GM21515 (cell line): ENCODE measurements at regions not wholly inside any gene's neighbourhood (a gene's known extent, or its start where the extent isn't known, plus 50 kb on each side); places are given as distances from the start of the nearest gene placed in this dataset.
A peak's percentile ranks its signal among the peaks of the same experiment; 100 is the strongest.
"Not testable (repeated sequence)": the region's sequence is repeated elsewhere in the genome, so short reads cannot be mapped to it uniquely, and the experiment has no call there.

ENCODE experiments used
- ATAC-seq: cut with Tn5 transposase; IDR thresholded peaks from one replicate; pipeline ENCODE4 v1.9.1; 2021; ENCODE audit not compliant: unreplicated experiment

DNA sequence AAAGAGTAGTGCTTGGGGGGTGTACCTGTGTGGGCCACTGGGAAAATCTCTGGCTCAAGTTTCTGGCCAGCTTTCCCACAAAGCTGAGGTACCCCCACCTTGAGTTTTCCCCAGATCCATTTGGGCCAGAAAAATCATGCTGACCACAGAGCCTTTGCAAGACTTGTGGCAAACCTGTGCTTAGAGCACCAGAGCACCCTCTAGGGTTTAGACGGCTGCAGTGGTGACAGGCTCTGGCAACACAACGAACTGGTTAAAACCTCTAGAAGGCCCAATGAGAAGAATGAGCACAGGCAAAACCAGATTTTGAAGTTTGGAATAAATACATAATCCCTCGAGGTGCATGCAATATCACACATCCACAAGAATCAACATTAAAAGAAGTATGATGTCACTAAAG is 290.7 kb upstream of the FOLH1 start:
- ATAC-seq: no peak

DNA sequence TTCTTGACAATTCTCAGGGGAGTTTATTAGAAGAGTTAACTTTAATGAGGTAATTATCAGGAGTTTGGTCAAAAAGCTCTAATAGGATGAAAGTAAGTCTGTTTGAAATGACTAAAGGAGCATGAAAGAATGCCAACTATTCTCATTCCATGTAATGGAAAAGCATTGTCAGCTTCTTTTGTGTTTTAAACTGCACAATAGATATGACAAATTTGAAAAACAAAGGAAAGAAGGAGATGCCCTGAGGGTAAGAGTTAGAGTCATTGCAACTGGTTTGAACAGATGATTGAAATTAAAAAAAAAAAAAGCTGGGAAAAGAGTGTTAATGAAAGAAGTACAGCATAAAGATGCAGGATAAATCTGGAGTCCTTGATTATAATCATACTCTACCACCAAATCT is 296.8 kb upstream of the FOLH1 start:
- ATAC-seq: no peak

DNA sequence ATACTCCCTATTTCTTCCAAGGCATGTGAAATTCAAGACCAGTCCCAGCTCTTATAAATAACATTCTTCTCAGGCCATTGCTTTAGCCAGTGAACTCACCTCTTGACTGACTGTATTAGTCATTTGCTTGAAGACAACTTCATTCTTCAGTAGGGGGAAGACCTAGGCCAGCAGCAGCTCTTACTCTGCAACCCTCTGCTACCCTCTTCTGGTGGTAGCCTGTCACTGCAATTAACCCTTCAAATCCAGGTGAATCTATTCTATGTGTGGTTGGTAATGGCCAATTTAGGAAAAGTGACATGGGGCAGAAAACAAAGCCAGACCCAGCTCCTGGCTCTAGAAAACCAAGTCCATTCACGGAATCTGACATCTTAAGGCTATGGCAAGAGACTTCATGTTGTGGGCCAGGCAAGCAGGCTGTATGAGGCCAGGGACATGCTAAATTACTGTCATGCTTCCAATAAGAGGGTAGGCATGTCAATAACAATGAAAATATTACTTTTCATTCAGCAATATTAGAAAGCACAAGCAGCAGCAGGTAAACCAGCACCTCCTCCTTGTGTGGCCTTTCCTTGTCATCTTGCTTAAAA is 317.9 kb upstream of the FOLH1 start:
- ATAC-seq: peak; percentile 95

DNA sequence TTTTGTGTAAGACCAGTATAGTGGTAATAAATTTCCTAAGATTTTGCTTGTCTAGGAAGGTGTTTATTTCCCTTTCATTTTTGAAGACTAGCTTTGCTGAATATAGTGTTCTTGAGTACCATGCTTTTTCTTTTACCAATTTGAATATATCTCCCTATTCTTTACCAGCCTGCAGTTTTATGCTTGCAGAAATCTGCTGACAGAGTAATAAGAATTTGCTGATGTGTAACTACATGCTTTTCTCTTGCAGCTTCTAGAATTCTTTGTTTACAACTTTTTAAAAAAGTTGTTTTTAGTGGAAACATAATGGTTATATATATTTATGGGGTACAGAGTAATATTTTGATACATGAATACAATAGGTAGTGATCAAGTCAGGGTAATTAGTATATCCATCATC is 324.8 kb upstream of the FOLH1 start:
- ATAC-seq: no peak

DNA sequence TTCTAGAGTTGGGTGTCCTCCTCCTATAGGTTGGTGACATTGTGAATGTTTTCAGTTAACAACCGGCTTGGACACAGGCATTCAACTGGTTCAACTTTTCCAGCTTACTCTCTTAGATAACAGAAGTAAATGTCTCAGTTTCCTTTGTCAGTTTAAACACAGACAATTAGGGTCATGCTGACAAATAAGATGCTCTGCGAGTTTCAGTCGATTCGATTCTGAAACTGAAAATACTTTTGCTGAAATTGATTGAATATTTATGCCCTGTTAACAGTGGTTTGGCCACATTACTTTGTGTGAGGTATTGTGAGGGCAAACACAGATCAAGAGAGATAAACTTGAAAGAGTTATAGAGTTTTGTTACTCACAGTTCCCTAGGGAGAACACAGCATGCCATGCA is 330.5 kb upstream of the FOLH1 start:
- not testable (repeated sequence) for ATAC-seq

DNA sequence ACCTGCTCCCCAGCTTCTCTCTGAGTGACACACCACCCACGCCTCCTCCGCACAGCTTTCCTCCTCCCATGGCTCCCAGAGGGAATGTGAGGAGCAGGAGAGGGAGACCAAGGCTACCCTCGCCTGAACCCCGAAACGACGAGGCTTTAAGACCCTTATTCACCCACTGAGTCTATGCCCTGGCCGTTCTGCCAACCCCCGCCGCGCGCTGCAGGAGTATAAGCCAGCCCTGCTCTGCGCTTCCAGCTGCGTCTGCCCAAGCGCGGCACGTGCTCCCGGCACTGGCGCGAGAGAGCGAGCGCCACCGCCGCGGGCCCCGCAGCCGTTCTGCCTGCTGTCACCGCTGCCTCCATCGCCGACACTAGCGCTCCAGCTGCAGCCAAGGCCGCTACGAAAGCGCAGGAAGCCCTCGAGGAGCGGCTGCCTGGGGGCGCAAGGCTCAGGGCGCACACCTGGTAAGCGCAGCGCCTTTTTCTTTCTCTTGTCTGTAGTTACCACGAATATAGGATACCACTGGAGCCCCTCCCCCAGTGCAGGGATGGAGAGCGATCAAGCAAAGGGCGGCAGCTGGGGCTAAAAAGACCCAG is 350.0 kb upstream of the FOLH1 start:
- ATAC-seq: not testable (repeated sequence)

DNA sequence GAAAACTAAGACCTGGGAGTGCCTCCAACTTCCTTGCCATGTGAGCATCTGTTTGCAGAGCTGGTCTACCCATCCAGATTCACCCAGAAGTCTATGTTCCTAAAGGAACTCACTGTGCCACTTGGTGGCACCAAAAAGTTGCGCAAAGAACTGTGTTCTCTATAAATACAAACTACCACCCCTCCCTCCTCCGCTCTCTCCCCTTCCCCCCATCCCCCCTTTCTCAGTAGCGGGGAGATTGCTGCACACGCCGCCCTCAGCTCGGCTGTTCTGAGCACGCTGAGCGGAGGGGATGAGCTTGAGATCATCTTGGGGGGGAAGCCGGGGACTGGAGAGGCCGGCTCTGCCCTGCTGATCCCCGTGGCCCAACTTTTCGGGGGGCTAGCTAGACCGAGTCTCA is 352.2 kb upstream of the FOLH1 start:
- not testable (repeated sequence) for ATAC-seq

DNA sequence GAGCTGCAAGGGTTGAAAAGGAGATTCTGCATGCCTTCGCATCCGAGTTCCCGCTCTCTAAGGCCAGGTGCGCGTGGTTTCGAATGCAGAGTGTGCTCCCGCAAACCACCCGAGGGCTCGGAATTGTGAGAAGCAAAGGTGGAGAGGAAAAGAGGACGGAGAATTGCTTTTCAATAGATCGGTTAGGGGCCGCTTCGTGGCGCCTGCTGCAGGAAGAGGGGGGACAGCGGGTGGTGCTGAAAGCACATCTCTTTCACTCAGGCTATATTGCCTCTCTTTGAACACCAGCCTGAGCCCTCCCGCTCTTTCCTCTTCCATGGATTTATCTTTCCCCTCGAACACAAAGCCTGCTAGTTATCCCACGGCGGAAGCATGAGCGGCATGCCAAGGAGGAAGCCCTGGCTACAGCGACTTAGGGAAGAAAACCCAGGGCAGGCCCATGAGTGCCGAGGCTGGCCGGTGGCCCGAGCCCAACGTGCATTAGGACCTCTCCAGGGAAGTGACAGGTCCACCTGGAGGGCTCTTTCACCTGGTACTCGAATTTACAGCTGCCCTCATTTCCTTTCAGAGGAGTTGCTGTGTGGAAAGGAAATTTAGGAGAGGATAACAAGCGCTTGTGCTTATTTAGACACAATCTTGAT is 353.0 kb upstream of the FOLH1 start:
- not testable (repeated sequence) for ATAC-seq

DNA sequence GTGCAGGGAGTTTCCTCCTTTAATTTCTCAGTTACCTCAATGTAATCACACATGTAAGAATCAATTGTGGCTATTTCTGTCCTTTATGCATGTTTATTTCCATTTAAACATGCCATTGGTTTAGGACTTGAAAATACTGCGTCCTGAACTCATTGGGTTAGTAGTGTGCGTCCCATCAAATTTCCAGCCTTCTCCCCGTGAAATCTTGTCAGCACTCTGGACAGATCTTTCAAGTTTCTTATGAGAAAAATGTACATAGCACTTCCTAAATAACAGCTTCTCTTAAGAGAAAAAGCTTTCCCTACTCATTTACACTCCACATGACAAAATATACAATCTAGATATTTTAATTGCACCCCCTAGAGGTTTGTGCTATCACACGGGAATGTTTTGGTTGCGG is 353.9 kb upstream of the FOLH1 start:
- ATAC-seq: not testable (repeated sequence)

DNA sequence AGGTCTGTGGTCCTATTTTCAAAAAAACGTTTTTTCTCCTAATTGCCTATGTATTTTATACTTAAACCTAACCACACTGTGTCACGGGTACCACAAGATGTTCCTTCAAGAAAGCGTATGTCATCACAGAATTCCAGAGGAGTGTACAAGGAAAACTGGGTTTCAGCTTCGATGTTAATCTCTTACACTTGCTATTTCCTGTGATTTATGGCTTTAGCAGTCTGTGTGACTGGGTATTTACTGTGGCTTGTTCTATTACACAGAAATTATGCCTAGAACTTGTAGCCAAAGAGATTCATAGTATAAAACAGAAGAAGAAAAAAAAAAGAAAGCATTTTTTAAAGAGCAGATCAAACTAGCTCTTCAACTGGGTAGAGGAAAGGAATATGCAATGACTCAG is 371.1 kb upstream of the FOLH1 start:
- ATAC-seq: not testable (repeated sequence)

DNA sequence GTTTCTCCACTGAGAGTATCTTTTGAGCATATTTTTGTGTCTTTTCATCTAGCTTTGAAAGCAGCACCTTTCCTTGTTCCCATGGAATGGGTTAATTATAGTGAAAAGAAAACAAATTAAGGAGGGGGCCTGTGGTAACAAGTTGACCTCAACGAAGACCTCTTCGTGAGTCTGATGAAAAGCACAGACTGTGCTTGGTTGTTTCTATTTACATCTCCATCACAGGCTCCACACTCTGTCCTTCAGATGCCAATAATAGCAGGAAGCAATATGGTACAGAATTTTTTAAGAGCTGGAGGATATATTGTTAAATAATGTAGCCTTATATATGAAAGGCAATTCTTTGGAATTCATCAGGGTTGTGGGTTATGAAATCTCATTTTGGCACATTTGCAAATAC is 366.7 kb upstream of the OR4C13 start:
- ATAC-seq: not testable (repeated sequence)

DNA sequence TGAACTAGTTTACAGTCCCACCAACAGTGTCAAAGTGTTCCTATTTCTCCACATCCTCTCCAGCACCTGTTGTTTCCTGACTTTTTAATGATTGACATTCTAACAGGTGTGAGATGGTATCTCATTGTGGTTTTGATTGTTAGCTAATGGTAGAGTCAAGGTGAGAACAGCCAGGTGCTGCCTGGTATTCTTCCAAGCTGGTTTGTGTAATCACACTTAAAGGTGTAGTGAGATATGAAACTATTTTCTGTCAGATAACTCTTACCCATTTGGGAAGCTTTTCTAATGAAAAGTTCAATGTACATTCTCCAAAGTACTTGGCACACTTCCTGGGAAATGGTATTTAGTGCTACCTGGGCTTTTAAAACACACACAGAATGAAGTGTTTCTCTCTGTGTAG is 343.3 kb upstream of the OR4C13 start:
- ATAC-seq: not testable (repeated sequence)

DNA sequence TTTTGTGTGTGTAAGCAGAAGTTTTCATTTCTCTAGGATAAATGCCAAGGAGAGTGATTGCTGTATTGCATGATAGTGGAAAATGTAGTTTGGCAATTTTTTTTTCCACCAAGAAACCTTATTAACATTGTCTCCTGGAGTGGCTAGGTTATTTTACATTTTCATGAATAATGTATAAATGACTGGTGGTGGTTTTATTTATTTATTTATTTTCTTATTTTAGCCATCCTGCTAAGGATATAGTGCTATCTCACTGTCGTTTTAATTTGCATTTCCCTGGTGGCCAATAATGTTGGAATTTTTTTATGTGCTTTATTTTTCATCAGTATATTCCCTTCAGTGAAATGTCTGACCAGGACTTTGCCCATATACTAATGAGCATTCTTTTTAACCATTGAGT is 328.3 kb upstream of the OR4C13 start:
- ATAC-seq: not testable (repeated sequence)

DNA sequence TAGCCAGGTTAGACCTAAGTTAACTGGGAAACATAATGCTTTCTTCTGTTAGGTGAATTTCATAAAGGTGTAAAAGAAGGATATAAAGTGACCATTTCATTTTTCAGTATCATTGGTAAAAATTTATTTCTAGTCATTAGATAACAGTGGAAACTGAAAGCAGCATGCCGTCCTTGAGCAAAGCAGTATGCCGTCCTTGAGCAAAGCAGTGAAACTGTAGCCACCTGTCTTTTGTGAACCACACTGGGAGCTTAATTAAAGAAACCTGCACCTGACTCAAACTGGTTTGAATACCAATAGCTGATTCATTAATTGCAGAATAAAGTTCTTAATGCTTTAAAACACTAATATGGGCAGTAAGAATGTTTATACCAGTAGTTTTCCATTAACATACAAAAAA is 281.5 kb upstream of the OR4C13 start:
- not testable (repeated sequence) for ATAC-seq

DNA sequence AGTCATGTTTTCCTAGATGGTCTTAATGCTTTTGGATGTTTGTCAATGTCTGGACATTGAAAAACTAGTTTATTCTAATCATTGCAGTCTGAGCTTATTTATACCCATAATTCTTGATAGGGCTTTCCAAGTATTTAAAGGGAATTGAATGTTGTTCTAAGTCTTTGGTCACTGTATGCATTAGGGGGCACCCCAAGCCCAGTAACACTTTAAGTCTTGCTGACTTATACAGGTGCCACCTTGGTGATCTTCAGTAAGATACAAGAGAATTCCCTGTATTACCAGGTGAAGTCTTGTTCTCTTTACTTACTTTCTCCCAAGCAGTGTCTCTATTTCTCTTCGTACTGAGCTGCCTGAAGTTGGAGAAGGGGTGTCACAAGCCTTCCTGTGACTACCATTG is 250.1 kb upstream of the OR4C13 start:
- not testable (repeated sequence) for ATAC-seq

DNA sequence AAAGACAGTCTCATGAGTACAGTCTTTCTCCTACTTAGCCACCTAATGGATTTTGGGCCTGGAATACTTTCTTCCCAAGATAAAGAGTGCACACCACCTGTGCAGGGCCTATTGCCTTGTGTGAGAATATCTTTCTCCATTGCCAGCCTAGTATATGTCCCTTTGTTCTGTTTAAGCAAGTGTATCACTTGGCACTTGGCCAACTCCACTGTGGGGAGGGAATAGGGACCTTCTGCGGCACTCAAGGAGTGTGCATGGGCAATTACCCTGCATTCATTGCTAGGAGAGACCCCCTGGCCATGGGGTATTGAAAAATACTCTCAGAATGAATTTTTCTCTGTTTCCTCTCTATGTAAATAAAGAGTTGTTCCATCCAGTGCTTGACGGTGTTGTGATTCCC is 201.7 kb upstream of the OR4C13 start:
- ATAC-seq: not testable (repeated sequence)

DNA sequence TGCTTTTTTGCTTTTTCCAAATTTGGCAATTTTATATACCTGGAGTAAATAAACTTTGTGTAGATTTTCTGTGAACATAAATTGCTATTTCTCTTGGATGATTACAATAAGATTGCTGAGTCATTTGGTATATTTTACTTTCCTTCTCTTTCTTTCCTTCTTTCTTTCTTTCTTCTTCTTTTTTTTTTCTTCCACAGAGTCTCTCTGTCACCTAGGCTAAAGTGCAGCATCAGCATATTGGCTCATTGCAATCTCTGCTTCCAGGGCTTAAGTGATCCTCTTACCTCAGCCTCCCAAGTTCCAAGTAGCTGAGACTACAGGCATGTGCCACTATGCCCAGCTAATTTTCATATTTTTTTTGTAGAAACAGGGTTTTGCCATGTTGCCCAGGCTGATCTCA is 201.2 kb upstream of the OR4C13 start:
- ATAC-seq: not testable (repeated sequence)

DNA sequence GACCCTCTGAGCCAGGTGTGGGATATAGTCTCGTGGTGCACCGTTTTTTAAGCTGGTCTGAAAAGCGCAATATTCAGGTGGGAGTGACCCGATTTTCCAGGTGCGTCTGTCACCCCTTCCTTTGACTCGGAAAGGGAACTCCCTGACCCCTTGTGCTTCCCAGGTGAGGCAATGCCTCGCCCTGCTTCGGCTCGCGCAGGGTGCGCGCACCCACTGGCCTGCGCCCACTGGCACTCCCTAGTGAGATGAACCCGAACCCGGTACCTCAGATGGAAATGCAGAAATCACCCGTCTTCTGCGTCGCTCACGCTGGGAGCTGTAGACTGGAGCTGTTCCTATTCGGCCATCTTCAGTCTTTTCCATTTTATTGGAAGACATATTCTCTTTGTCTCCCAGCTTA is 171.4 kb upstream of the OR4C13 start:
- ATAC-seq: not testable (repeated sequence)

DNA sequence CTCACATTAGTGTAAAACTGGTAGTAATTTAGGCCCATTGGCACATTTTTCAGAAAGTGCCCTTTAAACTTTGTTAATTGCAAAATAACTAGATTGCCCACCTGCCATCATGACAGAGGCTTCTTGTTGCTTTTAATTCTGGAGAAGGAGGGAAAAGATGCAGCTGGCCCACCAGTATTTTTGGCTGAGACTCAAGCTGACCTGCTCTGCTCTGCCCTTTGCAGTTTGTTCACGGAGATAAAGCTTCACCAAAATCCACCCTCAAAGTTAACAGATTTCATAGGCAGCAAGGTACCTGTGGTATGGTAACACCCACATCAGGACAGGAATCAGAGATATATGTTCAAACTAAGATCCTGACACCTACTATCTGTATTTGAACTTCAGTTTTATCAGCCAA is 170.2 kb upstream of the OR4C13 start:
- ATAC-seq: not testable (repeated sequence)

DNA sequence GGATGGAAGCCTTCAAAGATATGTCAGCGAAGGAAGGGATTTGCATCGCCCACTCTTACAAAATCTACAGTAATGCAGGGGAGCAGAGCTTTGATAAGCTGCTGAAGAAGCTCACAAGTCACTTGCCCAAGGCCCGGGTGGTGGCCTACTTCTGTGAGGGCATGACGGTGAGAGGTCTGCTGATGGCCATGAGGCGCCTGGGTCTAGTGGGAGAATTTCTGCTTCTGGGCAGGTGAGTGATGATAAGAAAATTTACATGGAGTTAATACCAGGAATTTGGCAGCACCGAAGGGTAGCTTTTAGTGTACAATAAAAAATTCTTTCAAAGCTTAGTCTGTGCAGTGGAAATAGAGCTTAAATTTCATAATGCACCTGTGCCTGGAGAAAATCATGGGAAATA is 168.3 kb upstream of the OR4C13 start:
- ATAC-seq: not testable (repeated sequence)

DNA sequence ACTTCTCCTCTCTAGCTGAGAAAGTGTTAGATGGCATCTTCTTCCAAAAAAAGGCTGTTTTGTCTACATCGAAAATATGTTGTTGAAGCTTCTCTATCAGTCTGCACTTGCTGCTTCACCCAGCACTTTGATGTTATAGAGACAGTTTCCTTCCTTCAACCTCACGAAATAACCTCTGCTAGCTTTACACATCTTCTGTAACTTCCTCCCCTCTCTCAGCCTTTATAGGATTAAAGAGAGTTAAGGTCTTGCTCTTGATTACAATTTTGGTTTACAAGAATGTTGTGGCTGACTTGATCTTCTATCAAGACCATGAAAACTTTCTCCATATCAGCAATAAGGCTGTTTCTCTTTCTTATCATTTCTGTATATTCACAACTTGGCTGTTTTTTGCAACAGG is 162.4 kb upstream of the OR4C13 start:
- ATAC-seq: not testable (repeated sequence)

DNA sequence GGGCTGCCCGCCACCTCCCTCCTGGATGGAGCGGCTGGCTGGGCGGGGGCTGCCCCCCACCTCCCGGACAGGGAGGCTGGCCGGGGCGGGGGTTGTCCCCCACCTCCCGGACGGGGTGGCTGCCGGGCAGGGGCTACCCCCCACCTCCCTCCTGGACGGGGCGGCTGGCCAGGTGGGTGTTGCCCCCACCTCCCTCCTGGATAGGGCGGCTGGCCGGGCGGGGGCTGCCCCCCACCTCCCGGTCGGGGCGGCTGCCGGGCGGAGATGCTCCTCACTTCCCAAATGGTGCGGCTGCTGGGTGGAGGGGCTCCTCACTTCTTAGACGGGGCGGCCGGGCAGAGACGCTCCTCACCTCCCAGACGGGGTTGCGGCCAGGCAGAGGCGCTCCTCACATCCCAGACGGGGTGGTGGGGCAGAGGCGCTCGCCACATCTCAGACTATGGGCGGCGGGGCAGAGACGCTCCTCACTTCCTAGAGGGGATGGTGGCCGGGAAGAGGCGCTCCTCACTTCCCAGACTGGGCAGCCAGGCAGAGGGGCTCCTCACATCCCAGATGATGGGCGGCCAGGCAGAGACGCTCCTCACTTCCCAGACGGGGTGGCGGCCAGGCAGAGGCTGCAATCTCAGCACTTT is 153.9 kb upstream of the OR4C13 start:
- ATAC-seq: not testable (repeated sequence)
